Type B pancreatic cell (in vitro differentiated cells): ENCODE measurements at regions not wholly inside any gene's neighbourhood (a gene's known extent, or its start where the extent isn't known, plus 50 kb on each side); places are given as distances from the start of the nearest gene placed in this dataset.
"Not testable (repeated sequence)": the region's sequence is repeated elsewhere in the genome, so short reads cannot be mapped to it uniquely, and the experiment has no call there.

Experiments
- DNase-seq: peaks from one replicate; pipeline ENCODE4 v3.0.0; 2021; ENCODE audit warnings: mixed read lengths; ENCODE audit not compliant: unreplicated experiment; ENCODE audit errors: extremely low spot score
- H3K27ac Mint-ChIP-seq: 2 replicates; pipeline ENCODE4 v1.8.0; 2021; ENCODE audit warnings: mild to moderate bottlenecking, mixed read lengths
- H3K27me3 Mint-ChIP-seq: 2 replicates; pipeline ENCODE4 v1.8.0; 2021; ENCODE audit warnings: mixed read lengths
- H3K36me3 Mint-ChIP-seq: 2 replicates; pipeline ENCODE4 v1.8.0; 2021; ENCODE audit warnings: mixed read lengths
- H3K4me1 Mint-ChIP-seq: one replicate; pipeline ENCODE4 v1.8.0; 2021; ENCODE audit warnings: mixed read lengths; ENCODE audit not compliant: unreplicated experiment
- H3K4me3 Mint-ChIP-seq: 2 replicates; pipeline ENCODE4 v1.8.0; 2021; ENCODE audit warnings: mild to moderate bottlenecking, mixed read lengths
- H3K9me3 Mint-ChIP-seq: 2 replicates; pipeline ENCODE4 v1.8.0; 2021; ENCODE audit warnings: mixed read lengths
- CTCF ChIP-seq: fragments of 200-600 bp; sonication (generic); conservative IDR thresholded peaks from 2 replicates; pipeline ENCODE4 v1.5.0; 2021; ENCODE audit warnings: antibody characterized with exemption, mild to moderate bottlenecking

- Mint-ChIP-seq H3K36me3 (no peaks in the 10 kb centered on the region), H3K4me1 (no peaks in the 10 kb centered on the region), H3K9me3 (no peaks in the 10 kb centered on the region), H3K4me3 (no peak overlapping the region), H3K27me3 (no peaks in the 10 kb centered on the region), H3K27ac (no peak overlapping the region)
- no peak for TF ChIP-seq CTCF
- DNase-seq: no peak
Observed at GRCh38 chr19:28685802-28686201, 527.1 kb downstream of the UQCRFS1 start.

- not testable (repeated sequence) for H3K4me1 Mint-ChIP-seq, H3K27ac Mint-ChIP-seq, DNase-seq, H3K9me3 Mint-ChIP-seq, H3K36me3 Mint-ChIP-seq, H3K4me3 Mint-ChIP-seq, H3K27me3 Mint-ChIP-seq
Observed at GRCh38 chr19:28685077-28685476, 527.9 kb downstream of the UQCRFS1 start.

- DNase-seq: no peak
- Mint-ChIP-seq H3K27me3 (no peaks in the 10 kb centered on the region), H3K9me3 (no peaks in the 10 kb centered on the region), H3K4me3 (no peak overlapping the region), H3K4me1 (no peaks in the 10 kb centered on the region), H3K27ac (no peak overlapping the region), H3K36me3 (no peaks in the 10 kb centered on the region)
- no peak for TF ChIP-seq CTCF
Observed at GRCh38 chr19:28680111-28680510, 532.8 kb downstream of the UQCRFS1 start.

- H3K36me3 Mint-ChIP-seq: no peaks in the 10 kb centered on the region
- H3K4me1 Mint-ChIP-seq: no peaks in the 10 kb centered on the region
- no peaks in the 10 kb centered on the region for H3K27me3 Mint-ChIP-seq
- H3K4me3 Mint-ChIP-seq: no peak overlapping the region
- H3K27ac Mint-ChIP-seq: no peak overlapping the region
- H3K9me3 Mint-ChIP-seq: peaks cover 6% of the 10 kb centered on the region
- TF ChIP-seq CTCF: no peak
- DNase-seq: no peak
Observed at GRCh38 chr19:28670836-28671235, 542.1 kb downstream of the UQCRFS1 start.

- Mint-ChIP-seq H3K9me3 (peaks cover 6% of the 10 kb centered on the region), H3K27me3 (no peaks in the 10 kb centered on the region)
Observed at GRCh38 chr19:28669804-28670203, 543.1 kb downstream of the UQCRFS1 start.

GRCh38 chr19:28667348-28667977 is 545.5 kb downstream of the UQCRFS1 start:
- DNase-seq: no peak
- H3K27me3 Mint-ChIP-seq: no peaks in the 10 kb centered on the region
- no peak for TF ChIP-seq CTCF
- no peak overlapping the region for H3K27ac Mint-ChIP-seq
- no peak overlapping the region for H3K4me3 Mint-ChIP-seq
- no peaks in the 10 kb centered on the region for H3K36me3 Mint-ChIP-seq
- H3K4me1 Mint-ChIP-seq: no peaks in the 10 kb centered on the region
- peaks cover 6% of the 10 kb centered on the region for H3K9me3 Mint-ChIP-seq

More at GRCh38 chr19:28669804-28670203, 543.1 kb downstream of the UQCRFS1 start:
- H3K27ac Mint-ChIP-seq: no peak overlapping the region
- TF ChIP-seq CTCF: no peak
- no peak for DNase-seq
- no peaks in the 10 kb centered on the region for H3K36me3 Mint-ChIP-seq
- no peak overlapping the region for H3K4me3 Mint-ChIP-seq
- H3K4me1 Mint-ChIP-seq: no peaks in the 10 kb centered on the region
